GM23338 (cell line): ENCODE measurements at regions not wholly inside any gene's neighbourhood (a gene's known extent, or its start where the extent isn't known, plus 50 kb on each side); places are given as distances from the start of the nearest gene placed in this dataset.

Experiments used
- ATAC-seq: fragments of 200-7000 bp; cut with Tn5 transposase; 3 replicates; pipeline ENCODE4 v1.9.1; 2020
- DNase-seq: peaks from one replicate; pipeline ENCODE4 v3.0.0-alpha.2; 2015; ENCODE audit warnings: low spot score
- H2AFZ ChIP-seq: fragments of 200-600 bp; sonication (generic); 2 replicates; pipeline ENCODE4 v1.8.0; 2016; ENCODE audit warnings: antibody characterized with exemption, mild to moderate bottlenecking, moderate library complexity
- H3F3A ChIP-seq: fragments of 200-600 bp; sonication (generic); replicated peaks from 2 replicates; pipeline ENCODE4 v1.8.0; 2017; ENCODE audit warnings: antibody characterized with exemption, mixed run types, low read depth
- H3K27ac ChIP-seq: fragments of 200-600 bp; sonication (generic); 2 replicates; pipeline ENCODE4 v1.6.1; 2016; ENCODE audit warnings: low read depth
- H3K27me3 ChIP-seq: fragments of 200-600 bp; sonication (generic); 2 replicates; pipeline ENCODE4 v1.8.0; 2016; ENCODE audit warnings: mild to moderate bottlenecking, mixed run types, moderate library complexity; ENCODE audit not compliant: insufficient read depth
- H3K36me3 ChIP-seq: fragments of 200-600 bp; sonication (generic); 2 replicates; pipeline ENCODE4 v1.8.0; 2016; ENCODE audit warnings: mild to moderate bottlenecking; ENCODE audit not compliant: insufficient read depth
- H3K4me1 ChIP-seq: fragments of 200-600 bp; sonication (generic); 2 replicates; pipeline ENCODE4 v1.8.0; 2016; ENCODE audit warnings: mild to moderate bottlenecking, moderate library complexity; ENCODE audit not compliant: insufficient read depth
- H3K4me2 ChIP-seq: fragments of 200-600 bp; sonication (generic); 2 replicates; pipeline ENCODE4 v1.7.1; 2017; ENCODE audit warnings: mixed run types
- H3K4me3 ChIP-seq: fragments of 200-600 bp; sonication (generic); 2 replicates; pipeline ENCODE4 v1.6.1; 2016; ENCODE audit warnings: mixed run types
- H3K79me2 ChIP-seq: fragments of 200-600 bp; sonication (generic); replicated peaks from 2 replicates; pipeline ENCODE4 v1.8.0; 2017; ENCODE audit warnings: mild to moderate bottlenecking; ENCODE audit not compliant: insufficient read depth
- H3K9me2 ChIP-seq: fragments of 200-600 bp; sonication (generic); 2 replicates; pipeline ENCODE4 v1.8.0; 2017; ENCODE audit not compliant: insufficient read depth
- H4K20me1 ChIP-seq: fragments of 200-600 bp; sonication (generic); replicated peaks from 2 replicates; pipeline ENCODE4 v1.8.0; 2017; ENCODE audit warnings: mild to moderate bottlenecking; ENCODE audit not compliant: insufficient read depth
- H3K27ac Mint-ChIP-seq: 2 replicates; pipeline ENCODE4 v1.8.0; 2020; ENCODE audit warnings: inconsistent platforms, mild to moderate bottlenecking, moderate library complexity, mixed read lengths
- H3K27me3 Mint-ChIP-seq: 3 replicates; pipeline ENCODE4 v1.8.0; 2022; ENCODE audit warnings: low read depth, mild to moderate bottlenecking, moderate library complexity, mixed read lengths, inconsistent platforms; ENCODE audit not compliant: insufficient read depth, poor library complexity
- H3K36me3 Mint-ChIP-seq: 3 replicates; pipeline ENCODE4 v1.8.0; 2021; ENCODE audit warnings: low read depth, mild to moderate bottlenecking, inconsistent platforms, moderate library complexity, mixed read lengths
- H3K4me1 Mint-ChIP-seq: 3 replicates; pipeline ENCODE4 v1.8.0; 2020; ENCODE audit warnings: mild to moderate bottlenecking, inconsistent platforms, mixed read lengths
- H3K4me3 Mint-ChIP-seq: 3 replicates; pipeline ENCODE4 v1.8.0; 2021; ENCODE audit warnings: moderate library complexity, mild to moderate bottlenecking, inconsistent platforms, mixed read lengths
- H3K9me3 Mint-ChIP-seq: 3 replicates; pipeline ENCODE4 v1.8.0; 2020; ENCODE audit warnings: moderate library complexity, mild to moderate bottlenecking, inconsistent platforms, mixed read lengths
- CREB1 ChIP-seq: fragments of 250-450 bp; sonication (Bioruptor Pico); IDR thresholded peaks from 2 replicates; pipeline ENCODE4 v1.5.0; 2020; ENCODE audit warnings: low read depth, mild to moderate bottlenecking, moderate library complexity
- CTCF ChIP-seq, 2 experiments: fragments of 200-600 bp in 1 of 2; sonication (generic) in 1 of 2; conservative IDR thresholded peaks; 2 replicates each; pipeline versions ENCODE4 v1.5.1 to v1.6.1; 2016 to 2017; ENCODE audit warnings: antibody characterized with exemption in 2 of 2, low read depth in 2 of 2, mild to moderate bottlenecking in 2 of 2, moderate library complexity in 1 of 2
- ETS1 ChIP-seq: IDR thresholded peaks from 2 replicates; pipeline ENCODE4 v1.6.1; 2016; ENCODE audit warnings: antibody characterized with exemption
- EZH2 ChIP-seq: fragments of 200-600 bp; sonication (generic); IDR thresholded peaks from one replicate; pipeline ENCODE4 v1.8.0; 2017; ENCODE audit warnings: antibody characterized with exemption, mild to moderate bottlenecking, low read depth; ENCODE audit not compliant: unreplicated experiment
- EZH2phosphoT487 ChIP-seq: fragments of 200-600 bp; sonication (generic); IDR thresholded peaks from one replicate; pipeline ENCODE4 v1.8.1; 2018; ENCODE audit warnings: antibody characterized with exemption; ENCODE audit not compliant: unreplicated experiment
- JUNB ChIP-seq: IDR thresholded peaks from one replicate; pipeline ENCODE4 v1.6.1; 2016; ENCODE audit warnings: antibody characterized with exemption; ENCODE audit not compliant: unreplicated experiment
- NANOG ChIP-seq: IDR thresholded peaks from 2 replicates; pipeline ENCODE4 v1.6.1; 2016; ENCODE audit warnings: antibody characterized with exemption, borderline replicate concordance
- REST ChIP-seq: IDR thresholded peaks from one replicate; pipeline ENCODE4 v1.6.1; 2018; ENCODE audit warnings: antibody characterized with exemption; ENCODE audit not compliant: unreplicated experiment
- STAT1 ChIP-seq: IDR thresholded peaks from one replicate; pipeline ENCODE4 v1.6.1; 2016; ENCODE audit warnings: antibody characterized with exemption; ENCODE audit not compliant: unreplicated experiment
- ZNF114 ChIP-seq: fragments of 250-450 bp; sonication (Bioruptor Pico); IDR thresholded peaks from 2 replicates; pipeline ENCODE4 v1.5.0; 2020; ENCODE audit warnings: mild to moderate bottlenecking, moderate library complexity
- ZNF331 ChIP-seq: fragments of 250-450 bp; sonication (Bioruptor Pico); IDR thresholded peaks from 2 replicates; pipeline ENCODE4 v1.5.0; 2020; ENCODE audit warnings: low read depth, mild to moderate bottlenecking, moderate library complexity

GRCh38 chr5:89983216-89983615, 426.3 kb downstream of the CETN3 start (continued):
- TF ChIP-seq ETS1 (no peak), REST (no peak), ZNF114 (CRISPR knock-in tag) (no peak), JUNB (no peak), ZNF331 (CRISPR knock-in tag) (no peak), STAT1 (no peak), EZH2phosphoT487 (no peak), NANOG (no peak), EZH2 (no peak), CREB1 (CRISPR knock-in tag) (no peak), CTCF (conservative IDR thresholded peaks at IDR 0.05; ENCODE audit: low read depth in 2 of 2) (no peak)

- no peak for ATAC-seq
- H3K9me3 Mint-ChIP-seq = no peaks in the 10 kb centered on the region; the same call in 2 of the 3 replicates
Observed at GRCh38 chr5:89981878-89982773, 427.4 kb downstream of the CETN3 start.

More at GRCh38 chr5:89981878-89982773, 427.4 kb downstream of the CETN3 start:
- no peak overlapping the region for H3K4me2 ChIP-seq
- H3K36me3 Mint-ChIP-seq = peaks cover 2% of the 10 kb centered on the region; the same call in 1 of the 3 replicates
- no peak overlapping the region for H3K4me3 Mint-ChIP-seq
- H3K9me2 ChIP-seq = 0 out of 2 replicates have a peak, but pooled peaks cover 3% of the 10 kb centered on the region
- H3K27me3 ChIP-seq = no peaks in the 10 kb centered on the region
- H3K27me3 Mint-ChIP-seq = no peaks in the 10 kb centered on the region
- no peak overlapping the region for H3K4me3 ChIP-seq
- peaks cover 11% of the 10 kb centered on the region for H3K4me1 ChIP-seq
- H3F3A ChIP-seq = no peaks in the 10 kb centered on the region
- no peaks in the 10 kb centered on the region for H3K36me3 ChIP-seq
- no peaks in the 10 kb centered on the region for H4K20me1 ChIP-seq
- H3K79me2 ChIP-seq = no peaks in the 10 kb centered on the region
- no peak overlapping the region; the same call in 1 of the 2 replicates for H3K27ac Mint-ChIP-seq
- no peak for TF ChIP-seq REST
- DNase-seq = no peak
- no peak overlapping the region for H3K27ac ChIP-seq
- peaks cover 12% of the 10 kb centered on the region; the same call in 2 of the 3 replicates for H3K4me1 Mint-ChIP-seq
- H2AFZ ChIP-seq = no peak overlapping the region
